Stimulated activated CD8-positive, alpha-beta memory T cell treated with anti-CD3 and anti-CD28 coated beads, Interleukin-15, amount 100 ng/mL, for 48 hours (primary cell): ENCODE measurements at regions not wholly inside any gene's neighbourhood (a gene's known extent, or its start where the extent isn't known, plus 50 kb on each side); places are given as distances from the start of the nearest gene placed in this dataset.
A peak's percentile ranks its signal among the peaks of the same experiment; 100 is the strongest.
"Not testable (repeated sequence)": the region's sequence is repeated elsewhere in the genome, so short reads cannot be mapped to it uniquely, and the experiment has no call there.

Source experiments
- DNase-seq, 2 donors: peaks; one replicate each; pipeline ENCODE4 v3.0.0-alpha.2; 2020; ENCODE audit warnings: low read depth in 2 of 2

DNA sequence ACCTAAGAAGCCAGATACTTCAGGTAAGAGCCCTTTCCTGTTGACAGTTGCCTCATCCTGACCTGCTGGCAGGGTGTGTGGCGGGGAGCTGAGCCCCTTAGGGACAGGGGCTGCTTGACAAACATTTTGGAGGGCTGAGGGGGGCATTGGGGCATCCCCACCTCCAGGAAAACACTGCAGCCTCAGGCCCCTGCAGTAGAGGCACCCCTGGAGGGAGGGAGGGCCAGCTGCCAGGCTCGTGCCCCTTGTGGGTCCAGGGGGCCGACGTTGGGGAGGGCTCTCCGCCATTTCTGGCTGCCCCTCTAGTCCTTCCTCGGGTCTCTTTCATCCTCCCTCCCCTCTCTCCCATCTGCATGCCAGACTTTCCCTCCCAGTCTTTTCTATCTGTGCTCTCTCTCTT lies 177.3 kb downstream of the RPS24 start:
- DNase-seq: no peak

DNA sequence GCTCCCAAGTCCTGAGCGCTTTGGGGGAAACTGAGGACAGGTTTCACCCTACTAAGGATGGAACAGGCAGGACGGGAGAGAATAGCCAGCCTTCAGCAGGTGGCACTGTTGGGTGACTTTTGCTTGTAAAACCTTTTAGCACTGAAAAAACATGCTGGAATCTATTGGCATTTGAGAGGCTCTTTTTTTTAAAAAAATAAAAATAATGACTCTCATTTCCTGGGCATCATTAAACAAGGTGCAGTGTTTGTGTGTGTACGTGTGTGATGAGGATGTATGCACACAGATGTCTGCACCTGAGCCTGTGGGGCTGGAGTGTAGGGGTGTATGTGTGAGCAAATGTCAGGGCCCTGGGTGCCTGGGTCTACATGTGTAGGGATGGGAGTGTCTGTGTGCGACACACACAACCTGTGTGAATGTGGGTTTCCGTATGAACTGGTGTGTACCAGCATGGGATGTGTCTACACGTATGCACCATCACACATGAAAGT lies 177.9 kb downstream of the RPS24 start:
- no peak for DNase-seq

- DNase-seq: no peak
Measured at GRCh38 chr10:78212060-78212785, 178.6 kb downstream of the RPS24 start.

GRCh38 chr10:78212786-78213175 lies 179.1 kb downstream of the RPS24 start:
- no peak for DNase-seq

DNA sequence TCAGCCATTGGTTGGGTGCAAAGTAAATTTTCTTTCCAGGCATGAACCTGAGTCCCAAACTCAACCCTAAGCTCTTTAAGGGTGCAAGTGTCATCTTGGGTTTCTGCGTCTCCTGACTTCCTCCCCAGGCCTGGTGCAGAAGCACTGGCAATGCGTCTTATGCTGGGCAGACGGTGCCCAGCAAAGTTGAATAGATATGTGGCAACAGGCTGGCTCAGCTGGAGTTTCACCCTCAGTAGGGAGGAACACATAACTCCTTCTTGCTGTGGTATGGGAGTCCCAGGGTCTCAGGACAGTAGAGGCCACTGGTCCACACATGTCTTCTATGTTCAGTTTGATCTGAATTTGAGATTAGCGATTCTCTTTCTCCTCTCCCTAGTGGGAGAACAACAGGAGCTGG lies 181.3 kb downstream of the RPS24 start:
- no peak for DNase-seq

DNA sequence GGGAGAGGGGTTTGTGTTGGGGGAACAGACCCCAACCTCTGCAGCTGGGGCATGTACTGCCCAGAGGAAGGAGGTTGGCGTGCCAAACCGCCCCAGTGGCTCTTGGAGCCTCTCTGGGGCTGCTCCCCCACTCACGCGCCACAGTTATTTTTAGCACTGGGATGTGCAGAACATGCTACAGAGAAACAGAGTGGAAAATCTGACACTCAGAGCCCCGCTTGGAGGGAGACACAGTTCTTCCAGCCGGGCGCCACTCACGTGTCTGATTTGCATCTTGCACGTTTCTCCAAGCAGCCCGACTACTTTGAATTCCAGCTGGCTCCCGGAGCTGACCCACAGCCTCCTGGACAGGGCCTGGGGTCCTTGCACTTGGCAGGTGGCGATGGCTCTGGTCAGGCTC lies 182.0 kb downstream of the RPS24 start:
- DNase-seq: peak in 1 of 2 donors; percentile 7

GRCh38 chr10:78217336-78217735 lies 183.7 kb downstream of the RPS24 start:
- no peak for DNase-seq

GRCh38 chr10:78218798-78219490 lies 185.3 kb downstream of the RPS24 start:
- DNase-seq: no peak

- DNase-seq: not testable (repeated sequence)
Measured at GRCh38 chr10:78219568-78219967, 185.9 kb downstream of the RPS24 start.

DNA sequence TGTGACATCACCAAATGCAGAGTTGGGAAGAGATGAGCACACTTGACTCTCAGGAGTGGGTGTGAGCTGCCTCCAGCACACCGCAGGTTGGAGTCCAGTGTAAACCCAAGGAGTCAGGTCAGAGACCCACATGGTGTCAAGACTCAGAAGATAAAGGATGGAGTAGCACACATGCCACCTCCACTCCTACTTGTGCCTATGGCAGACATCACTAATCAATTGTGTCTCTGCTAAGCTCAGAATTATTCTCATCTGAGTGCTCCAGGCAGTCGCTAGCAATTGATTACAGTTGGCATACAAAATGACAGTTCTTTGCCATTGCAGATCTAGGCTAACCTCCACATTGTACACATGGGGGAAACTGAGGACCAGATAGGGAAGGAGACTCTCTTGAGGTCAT lies 187.1 kb downstream of the RPS24 start:
- no peak for DNase-seq

- no peak for DNase-seq
Measured at GRCh38 chr10:78222096-78222790, 188.6 kb downstream of the RPS24 start.

GRCh38 chr10:78223088-78223487 lies 189.4 kb downstream of the RPS24 start:
- no peak for DNase-seq

GRCh38 chr10:78224602-78225001 lies 190.9 kb downstream of the RPS24 start:
- no peak for DNase-seq

DNA sequence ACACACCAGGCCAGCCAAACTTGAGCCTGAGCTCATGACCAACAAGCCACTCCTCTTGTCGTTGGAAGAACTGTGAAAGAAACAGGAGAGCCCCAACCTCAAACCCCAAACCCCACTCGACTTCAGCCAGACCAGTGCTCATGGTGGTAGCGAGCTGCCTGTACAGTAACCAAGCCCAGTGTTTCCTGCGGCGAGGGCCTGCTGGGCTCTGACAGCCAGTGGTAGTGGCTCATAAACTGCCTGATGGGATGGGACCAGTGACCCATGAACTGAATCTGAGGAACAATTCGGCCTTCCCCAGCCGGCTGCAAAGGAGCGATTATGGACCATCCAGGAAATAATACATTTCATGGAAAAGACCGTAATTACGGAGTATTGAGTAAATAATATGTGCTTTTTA lies 191.9 kb downstream of the RPS24 start:
- no peak for DNase-seq

DNA sequence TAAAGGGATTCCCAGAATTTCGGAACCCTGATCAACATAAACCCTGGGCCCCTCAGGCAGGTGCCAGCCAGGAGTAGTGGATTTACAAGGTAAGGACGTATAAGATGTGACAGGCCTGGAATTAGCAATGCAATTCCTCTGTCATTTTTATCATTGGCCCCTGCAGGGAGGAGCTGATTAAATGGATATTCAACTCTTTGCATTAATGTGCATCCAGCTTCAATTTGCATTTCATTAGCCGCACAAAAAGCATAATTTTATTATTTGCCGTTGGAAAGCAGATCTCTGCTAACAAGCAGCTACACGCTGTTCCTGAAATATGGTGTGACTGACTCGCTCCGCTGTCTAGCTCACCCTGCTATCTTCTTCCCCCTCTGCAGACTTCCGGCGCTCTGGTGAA lies 195.8 kb downstream of the RPS24 start:
- DNase-seq: no peak

GRCh38 chr10:78229950-78230675 lies 196.4 kb downstream of the RPS24 start:
- no peak for DNase-seq

DNA sequence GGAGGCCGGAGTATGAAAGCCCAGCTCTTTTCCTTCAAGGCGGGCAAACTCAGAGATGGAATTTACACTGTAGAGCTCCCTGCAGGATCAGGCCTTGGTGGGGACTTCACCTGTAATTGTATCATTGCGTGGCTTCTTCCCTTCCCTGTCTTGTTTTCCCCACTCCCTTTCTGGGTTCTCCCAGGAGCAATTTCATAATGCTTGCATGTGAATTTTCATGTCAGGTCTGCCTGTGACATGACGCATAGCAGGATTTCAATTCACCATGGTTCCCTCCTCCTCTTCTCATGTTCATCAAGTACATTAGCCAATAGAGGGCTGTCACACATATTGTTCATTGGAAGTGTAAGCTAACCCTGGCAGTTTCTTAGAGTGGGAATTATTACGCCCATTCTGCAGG lies 197.7 kb downstream of the RPS24 start:
- DNase-seq: no peak

DNA sequence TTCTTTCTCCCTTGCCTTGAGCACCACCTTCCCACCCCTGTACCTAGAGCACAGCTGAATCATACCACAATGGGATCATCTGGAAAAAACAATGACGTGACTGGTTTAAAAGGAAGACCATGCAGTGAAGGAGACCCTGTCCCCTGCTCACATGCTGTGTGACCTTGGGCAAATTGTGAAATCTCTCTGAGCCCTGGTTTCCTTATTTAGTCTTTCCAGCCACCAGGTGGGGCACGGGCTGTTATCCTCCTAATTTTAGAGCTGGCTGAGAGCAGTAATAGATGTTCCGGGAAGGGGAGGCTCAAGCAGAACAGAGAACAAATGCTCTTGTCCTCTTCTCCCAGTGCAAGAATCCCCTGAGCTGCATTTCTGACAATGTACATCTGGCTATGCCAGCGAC lies 198.3 kb downstream of the RPS24 start:
- DNase-seq: no peak

DNA sequence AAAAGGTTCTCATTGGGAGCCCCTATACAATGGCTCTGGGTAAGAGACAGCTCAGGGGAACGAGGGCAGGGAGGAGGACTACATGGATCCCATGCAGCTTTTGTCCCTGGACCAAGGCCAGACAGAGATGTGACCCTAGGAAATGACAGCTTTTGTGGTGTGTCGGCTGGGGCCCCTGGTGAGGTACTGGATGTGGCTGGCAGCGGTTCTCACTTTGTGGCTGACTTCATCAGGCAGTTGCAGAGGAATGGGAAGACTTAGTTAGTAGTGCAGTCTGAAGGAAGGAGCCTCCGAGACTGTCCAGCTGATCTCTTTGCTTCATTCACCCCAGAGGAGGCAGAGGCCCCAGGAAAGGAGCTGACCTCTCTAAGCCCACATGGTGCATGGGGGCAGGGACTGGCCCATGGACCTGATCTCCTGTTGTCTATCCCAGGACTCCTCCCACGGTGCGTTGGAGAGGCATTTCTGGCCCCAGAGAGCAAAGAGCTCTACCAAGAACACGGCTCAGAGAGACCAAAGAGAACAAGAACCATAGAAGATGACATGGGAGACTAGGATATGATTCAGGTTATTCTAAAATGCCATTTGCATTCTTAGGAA lies 202.9 kb downstream of the RPS24 start:
- DNase-seq: no peak

GRCh38 chr10:78237951-78238350 lies 204.3 kb downstream of the RPS24 start:
- not testable (repeated sequence) for DNase-seq

DNA sequence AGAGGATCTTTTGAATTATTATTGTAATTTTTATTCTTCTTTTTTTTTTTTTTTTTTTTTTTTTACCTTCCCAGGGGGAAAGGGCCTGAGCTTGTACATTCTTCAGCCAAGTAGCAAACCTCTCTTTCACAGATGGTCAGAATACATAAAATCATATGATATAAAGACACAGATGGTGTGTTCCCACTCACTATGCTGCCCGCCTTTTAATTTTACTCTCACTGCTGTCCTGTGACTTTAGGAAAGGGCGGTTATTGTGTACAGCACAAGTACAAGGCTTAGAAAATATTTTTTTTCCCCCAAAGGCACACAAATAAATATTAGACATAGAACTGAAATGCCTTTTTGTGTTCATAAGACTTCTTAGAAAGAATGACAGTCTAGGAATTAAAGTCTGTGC lies 213.6 kb downstream of the RPS24 start:
- no peak for DNase-seq

DNA sequence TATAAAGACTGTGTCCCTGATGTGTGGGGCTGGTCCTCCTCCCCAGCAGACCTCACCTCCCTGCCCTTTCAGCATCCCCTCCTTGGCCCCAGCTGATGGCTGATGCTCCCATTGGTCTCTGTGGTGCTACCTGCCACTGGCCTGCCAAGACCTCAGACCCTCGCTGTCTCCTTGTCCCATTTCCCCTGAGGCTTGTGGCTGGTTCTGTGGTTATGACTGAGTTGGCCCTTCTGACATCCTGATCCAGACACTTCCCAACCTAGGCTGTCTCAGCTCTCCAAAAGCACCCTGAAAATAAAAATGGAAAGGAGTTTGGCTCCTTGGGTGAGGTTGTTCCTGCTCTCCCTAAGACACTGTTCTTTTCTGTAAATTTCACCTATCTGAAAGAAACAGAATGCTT lies 214.2 kb downstream of the RPS24 start:
- no peak for DNase-seq
